A673 (cell line): ENCODE measurements at regions not wholly inside any gene's neighbourhood (a gene's known extent, or its start where the extent isn't known, plus 50 kb on each side); places are given as distances from the start of the nearest gene placed in this dataset.

Experiments used
- EZH2 ChIP-seq: fragments of 200-600 bp; sonication (generic); IDR thresholded peaks from 2 replicates; pipeline ENCODE4 v1.6.1; 2017; ENCODE audit warnings: borderline replicate concordance, low read depth, mild to moderate bottlenecking, mixed read lengths, antibody characterized with exemption, low read length; ENCODE audit not compliant: poor library complexity, severe bottlenecking
- TF ChIP-seq, protein P1 (sequence below): fragments of 300-800, 200-600 bp; sonication (generic); conservative IDR thresholded peaks from 2 replicates; pipeline ENCODE4 v1.5.1; 2017; ENCODE audit warnings: low read depth, mild to moderate bottlenecking, antibody characterized with exemption, low read length, moderate library complexity, mixed read lengths

- TF ChIP-seq EZH2 = no peak
- TF ChIP-seq, protein P1, sequence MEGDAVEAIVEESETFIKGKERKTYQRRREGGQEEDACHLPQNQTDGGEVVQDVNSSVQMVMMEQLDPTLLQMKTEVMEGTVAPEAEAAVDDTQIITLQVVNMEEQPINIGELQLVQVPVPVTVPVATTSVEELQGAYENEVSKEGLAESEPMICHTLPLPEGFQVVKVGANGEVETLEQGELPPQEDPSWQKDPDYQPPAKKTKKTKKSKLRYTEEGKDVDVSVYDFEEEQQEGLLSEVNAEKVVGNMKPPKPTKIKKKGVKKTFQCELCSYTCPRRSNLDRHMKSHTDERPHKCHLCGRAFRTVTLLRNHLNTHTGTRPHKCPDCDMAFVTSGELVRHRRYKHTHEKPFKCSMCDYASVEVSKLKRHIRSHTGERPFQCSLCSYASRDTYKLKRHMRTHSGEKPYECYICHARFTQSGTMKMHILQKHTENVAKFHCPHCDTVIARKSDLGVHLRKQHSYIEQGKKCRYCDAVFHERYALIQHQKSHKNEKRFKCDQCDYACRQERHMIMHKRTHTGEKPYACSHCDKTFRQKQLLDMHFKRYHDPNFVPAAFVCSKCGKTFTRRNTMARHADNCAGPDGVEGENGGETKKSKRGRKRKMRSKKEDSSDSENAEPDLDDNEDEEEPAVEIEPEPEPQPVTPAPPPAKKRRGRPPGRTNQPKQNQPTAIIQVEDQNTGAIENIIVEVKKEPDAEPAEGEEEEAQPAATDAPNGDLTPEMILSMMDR = no peak
Observed at GRCh38 chr12:98198261-98198982, 317.0 kb upstream of the TMPO start.
